Mesendoderm (in vitro differentiated cells): ENCODE measurements at regions not wholly inside any gene's neighbourhood (a gene's known extent, or its start where the extent isn't known, plus 50 kb on each side); places are given as distances from the start of the nearest gene placed in this dataset.

ENCODE experiments used
- DNase-seq: peaks from one replicate; pipeline ENCODE4 v3.0.0; 2013
- H2AK5ac ChIP-seq: 2 replicates; pipeline ENCODE4 v1.6.1; 2013; ENCODE audit warnings: low read length, inconsistent platforms
- H2BK120ac ChIP-seq: 2 replicates; pipeline ENCODE4 v1.6.1; 2013; ENCODE audit warnings: low read depth, mild to moderate bottlenecking, low read length, moderate library complexity, mixed read lengths
- H2BK15ac ChIP-seq: replicated peaks from 2 replicates; pipeline ENCODE4 v1.6.1; 2013; ENCODE audit warnings: low read depth, mild to moderate bottlenecking, moderate library complexity
- H2BK5ac ChIP-seq: 2 replicates; pipeline ENCODE4 v1.6.1; 2013; ENCODE audit warnings: low read length, inconsistent platforms
- H3K18ac ChIP-seq: 2 replicates; pipeline ENCODE4 v1.6.1; 2013; ENCODE audit warnings: mild to moderate bottlenecking, low read length, mixed read lengths
- H3K23ac ChIP-seq: one replicate; pipeline ENCODE4 v1.6.1; 2013; ENCODE audit warnings: low read length
- H3K27ac ChIP-seq: 2 replicates; pipeline ENCODE4 v1.5.1; 2013; ENCODE audit warnings: low read depth, mild to moderate bottlenecking, inconsistent platforms, low read length, moderate library complexity
- H3K27me3 ChIP-seq: 2 replicates; pipeline ENCODE4 v1.6.1; 2013; ENCODE audit warnings: low read length, control low read depth, mild to moderate bottlenecking, inconsistent platforms; ENCODE audit not compliant: insufficient read depth, poor library complexity
- H3K36me3 ChIP-seq: 2 replicates; pipeline ENCODE4 v1.6.1; 2013; ENCODE audit warnings: low read length, inconsistent platforms; ENCODE audit not compliant: control insufficient read depth, insufficient read depth
- H3K4ac ChIP-seq: one replicate; pipeline ENCODE4 v1.6.1; 2013; ENCODE audit warnings: low read depth, mild to moderate bottlenecking, low read length, moderate library complexity
- H3K4me1 ChIP-seq: 2 replicates; pipeline ENCODE4 v1.6.1; 2013; ENCODE audit warnings: low read depth, low read length, inconsistent platforms; ENCODE audit not compliant: control insufficient read depth
- H3K4me2 ChIP-seq: 2 replicates; pipeline ENCODE4 v1.6.1; 2013; ENCODE audit warnings: low read length
- H3K4me3 ChIP-seq: 2 replicates; pipeline ENCODE4 v1.5.1; 2013; ENCODE audit warnings: mild to moderate bottlenecking, low read length
- H3K56ac ChIP-seq: one replicate; pipeline ENCODE4 v1.6.1; 2013; ENCODE audit warnings: low read length
- H3K79me1 ChIP-seq: 2 replicates; pipeline ENCODE4 v1.6.1; 2013; ENCODE audit warnings: low read length, inconsistent platforms
- H3K79me2 ChIP-seq: 2 replicates; pipeline ENCODE4 v1.6.1; 2013; ENCODE audit warnings: mild to moderate bottlenecking, low read length; ENCODE audit not compliant: control insufficient read depth, insufficient read depth
- H3K9ac ChIP-seq: 2 replicates; pipeline ENCODE4 v1.6.1; 2013; ENCODE audit warnings: low read length, inconsistent platforms
- H4K5ac ChIP-seq: one replicate; pipeline ENCODE4 v1.6.1; 2013; ENCODE audit warnings: low read length
- H4K8ac ChIP-seq: one replicate; pipeline ENCODE4 v1.6.1; 2013; ENCODE audit warnings: low read depth, mild to moderate bottlenecking, control low read depth, low read length, moderate library complexity
- WGBS: extraction: QIAGEN DNeasy Blood & Tissue Kit; methylation state at CpG from one replicate; pipeline ENCODE4 v1.1.7; 2013; ENCODE audit warnings: low lambda C conversion rate, missing lambda C conversion rate; ENCODE audit not compliant: insufficient coverage; ENCODE audit errors: extremely low coverage; 5-methylcytosine and 5-hydroxymethylcytosine counted together

- Histone ChIP-seq H3K4me2 (no peak overlapping the region), H3K23ac (no peak overlapping the region), H4K5ac (no peak overlapping the region), H2AK5ac (no peak overlapping the region), H3K4me1 (no peaks in the 10 kb centered on the region), H2BK120ac (no peak overlapping the region), H3K36me3 (no peaks in the 10 kb centered on the region), H3K18ac (no peak overlapping the region), H3K79me2 (no peaks in the 10 kb centered on the region), H3K4ac (no peak overlapping the region), H3K79me1 (no peaks in the 10 kb centered on the region), H4K8ac (no peak overlapping the region), H2BK5ac (no peak overlapping the region), H3K27ac (no peak overlapping the region), H3K4me3 (no peak overlapping the region), H2BK15ac (no peak overlapping the region), H3K56ac (no peak overlapping the region), H3K27me3 (no peaks in the 10 kb centered on the region), H3K9ac (no peak overlapping the region)
- DNase-seq: no peak
Measured at GRCh38 chr1:96039910-96040309, 681.7 kb upstream of the PTBP2 start.

- WGBS: no CpG with 5 or more reads among the region's 4 CpGs
- no peaks in the 10 kb centered on the region for H3K4me1 ChIP-seq
- no peaks in the 10 kb centered on the region for H3K79me1 ChIP-seq
- no peak overlapping the region for H3K56ac ChIP-seq
- DNase-seq: no peak
- H3K4me2 ChIP-seq: no peak overlapping the region
- H3K23ac ChIP-seq: no peak overlapping the region
- no peak overlapping the region for H2BK5ac ChIP-seq
- no peaks in the 10 kb centered on the region for H3K79me2 ChIP-seq
- no peak overlapping the region for H4K8ac ChIP-seq
- no peaks in the 10 kb centered on the region for H3K36me3 ChIP-seq
- H4K5ac ChIP-seq: no peak overlapping the region
- no peak overlapping the region for H3K9ac ChIP-seq
- H3K18ac ChIP-seq: no peak overlapping the region
- H2BK120ac ChIP-seq: no peak overlapping the region
- H3K27ac ChIP-seq: no peak overlapping the region
- no peaks in the 10 kb centered on the region for H3K27me3 ChIP-seq
- no peak overlapping the region for H3K4ac ChIP-seq
- H3K4me3 ChIP-seq: no peak overlapping the region
- no peak overlapping the region for H2BK15ac ChIP-seq
- H2AK5ac ChIP-seq: no peak overlapping the region
Measured at GRCh38 chr1:96041470-96041869, 680.1 kb upstream of the PTBP2 start.

GRCh38 chr1:96048572-96049212 lies 672.9 kb upstream of the PTBP2 start:
- Histone ChIP-seq H4K5ac (no peak overlapping the region), H3K9ac (no peak overlapping the region)

GRCh38 chr1:96049759-96050409 lies 671.7 kb upstream of the PTBP2 start:
- Histone ChIP-seq H3K4me1 (no peaks in the 10 kb centered on the region), H2BK15ac (no peak overlapping the region), H3K4ac (no peak overlapping the region), H4K8ac (no peak overlapping the region), H3K79me1 (no peaks in the 10 kb centered on the region), H3K18ac (no peak overlapping the region), H3K9ac (no peak overlapping the region), H2BK5ac (no peak overlapping the region), H3K36me3 (no peaks in the 10 kb centered on the region), H3K27ac (no peak overlapping the region), H3K27me3 (no peaks in the 10 kb centered on the region), H3K4me3 (no peak overlapping the region), H3K23ac (no peak overlapping the region), H4K5ac (no peak overlapping the region), H3K79me2 (no peaks in the 10 kb centered on the region), H3K4me2 (no peak overlapping the region), H2AK5ac (no peak overlapping the region), H2BK120ac (no peak overlapping the region), H3K56ac (no peak overlapping the region)
- DNase-seq: no peak
- WGBS: no CpG with 5 or more reads among the region's 3 CpGs

More at GRCh38 chr1:96048572-96049212, 672.9 kb upstream of the PTBP2 start:
- Histone ChIP-seq H3K4ac (no peak overlapping the region), H3K18ac (no peak overlapping the region), H3K79me1 (no peaks in the 10 kb centered on the region), H2BK5ac (no peak overlapping the region), H2BK120ac (no peak overlapping the region), H3K4me2 (no peak overlapping the region), H3K27ac (no peak overlapping the region), H2AK5ac (no peak overlapping the region), H4K8ac (no peak overlapping the region), H2BK15ac (no peak overlapping the region), H3K4me1 (no peaks in the 10 kb centered on the region), H3K79me2 (no peaks in the 10 kb centered on the region), H3K4me3 (no peak overlapping the region), H3K27me3 (no peaks in the 10 kb centered on the region), H3K23ac (no peak overlapping the region), H3K36me3 (no peaks in the 10 kb centered on the region), H3K56ac (no peak overlapping the region)
- DNase-seq: no peak
- WGBS: no CpG with 5 or more reads among the region's 2 CpGs

- no CpG with 5 or more reads among the region's 1 CpG for WGBS
- H3K36me3 ChIP-seq: no peaks in the 10 kb centered on the region
- no peak overlapping the region for H3K18ac ChIP-seq
- no peaks in the 10 kb centered on the region for H3K4me1 ChIP-seq
- no peaks in the 10 kb centered on the region for H3K79me2 ChIP-seq
- H2BK15ac ChIP-seq: no peak overlapping the region
- H4K5ac ChIP-seq: no peak overlapping the region
- H3K4me3 ChIP-seq: no peak overlapping the region
- H2BK5ac ChIP-seq: no peak overlapping the region
- no peak overlapping the region for H3K56ac ChIP-seq
- no peaks in the 10 kb centered on the region for H3K79me1 ChIP-seq
- H3K27ac ChIP-seq: no peak overlapping the region
- no peak overlapping the region for H4K8ac ChIP-seq
- H3K4ac ChIP-seq: no peak overlapping the region
- no peak overlapping the region for H3K23ac ChIP-seq
- no peak overlapping the region for H2BK120ac ChIP-seq
- no peak overlapping the region for H2AK5ac ChIP-seq
- no peak overlapping the region for H3K9ac ChIP-seq
- no peaks in the 10 kb centered on the region for H3K27me3 ChIP-seq
- DNase-seq: no peak
- H3K4me2 ChIP-seq: no peak overlapping the region
Measured at GRCh38 chr1:96059276-96059675, 662.3 kb upstream of the PTBP2 start.

- H3K23ac ChIP-seq: no peak overlapping the region
- no peak overlapping the region for H2BK120ac ChIP-seq
- no peak overlapping the region for H4K5ac ChIP-seq
- no peak overlapping the region for H3K4ac ChIP-seq
- H3K4me1 ChIP-seq: no peaks in the 10 kb centered on the region
- H3K27ac ChIP-seq: no peak overlapping the region
- H3K36me3 ChIP-seq: no peaks in the 10 kb centered on the region
- no peak overlapping the region for H3K18ac ChIP-seq
- H3K56ac ChIP-seq: no peak overlapping the region
- no peak overlapping the region for H4K8ac ChIP-seq
- no peak overlapping the region for H2BK5ac ChIP-seq
- H3K79me1 ChIP-seq: no peaks in the 10 kb centered on the region
- H3K27me3 ChIP-seq: no peaks in the 10 kb centered on the region
- H3K9ac ChIP-seq: no peak overlapping the region
- H2AK5ac ChIP-seq: no peak overlapping the region
- WGBS: no CpG with 5 or more reads among the region's 3 CpGs
- no peak overlapping the region for H3K4me3 ChIP-seq
- DNase-seq: no peak
- H2BK15ac ChIP-seq: no peak overlapping the region
- no peak overlapping the region for H3K4me2 ChIP-seq
- H3K79me2 ChIP-seq: no peaks in the 10 kb centered on the region
Measured at GRCh38 chr1:96059736-96060135, 661.8 kb upstream of the PTBP2 start.
